Epithelial cell of proximal tubule (primary cell): ENCODE measurements at regions not wholly inside any gene's neighbourhood (a gene's known extent, or its start where the extent isn't known, plus 50 kb on each side); places are given as distances from the start of the nearest gene placed in this dataset.
"Not testable (repeated sequence)": the region's sequence is repeated elsewhere in the genome, so short reads cannot be mapped to it uniquely, and the experiment has no call there.

Source experiments
- DNase-seq: peaks from one replicate; pipeline ENCODE4 v3.0.0-alpha.2; 2011; ENCODE audit warnings: low read depth
- H3K4me3 ChIP-seq: 2 replicates; pipeline ENCODE4 v1.5.1; 2011; ENCODE audit warnings: low read depth, mild to moderate bottlenecking, low read length
- CTCF ChIP-seq: conservative IDR thresholded peaks from 2 replicates; pipeline ENCODE4 v1.5.1; 2012; ENCODE audit warnings: low read depth, mild to moderate bottlenecking, low read length

- TF ChIP-seq CTCF, result no peak
- H3K4me3 ChIP-seq, result no peak overlapping the region
- no peak for DNase-seq
Measured at GRCh38 chr7:106512217-106512616, 148.7 kb downstream of the CCDC71L start.

GRCh38 chr7:106504645-106505044 is 156.3 kb downstream of the CCDC71L start:
- H3K4me3 ChIP-seq, result no peak overlapping the region
- no peak for DNase-seq
- TF ChIP-seq CTCF, result no peak

GRCh38 chr7:106504207-106504606 is 156.8 kb downstream of the CCDC71L start:
- no peak overlapping the region for H3K4me3 ChIP-seq
- no peak for TF ChIP-seq CTCF
- DNase-seq, result no peak

- no peak for DNase-seq
- TF ChIP-seq CTCF, result no peak
- no peak overlapping the region for H3K4me3 ChIP-seq
Measured at GRCh38 chr7:106503626-106504025, 157.3 kb downstream of the CCDC71L start.

- no peak overlapping the region for H3K4me3 ChIP-seq
- no peak for TF ChIP-seq CTCF
- no peak for DNase-seq
Measured at GRCh38 chr7:106501605-106502580, 159.1 kb downstream of the CCDC71L start.

- no peak for TF ChIP-seq CTCF
- no peak overlapping the region for H3K4me3 ChIP-seq
- no peak for DNase-seq
Measured at GRCh38 chr7:106499897-106500296, 161.1 kb downstream of the CCDC71L start.

- H3K4me3 ChIP-seq, DNase-seq: not testable (repeated sequence)
Measured at GRCh38 chr7:106498005-106498404, 163.0 kb downstream of the CCDC71L start.
